Activated naive CD8-positive, alpha-beta T cell treated with anti-CD3 and anti-CD28 coated beads, Interleukin-2, amount 50 U/mL, for 24 hours (primary cell): ENCODE measurements at regions not wholly inside any gene's neighbourhood (a gene's known extent, or its start where the extent isn't known, plus 50 kb on each side); places are given as distances from the start of the nearest gene placed in this dataset.
"Not testable (repeated sequence)": the region's sequence is repeated elsewhere in the genome, so short reads cannot be mapped to it uniquely, and the experiment has no call there.

Experiments
- ATAC-seq: fragments of 150-1000 bp; cut with Tn5 transposase; one replicate; pipeline ENCODE4 v1.10.0; 2021
- DNase-seq: peaks from one replicate; pipeline ENCODE4 v3.0.0; 2021
- H3K27ac Mint-ChIP-seq: one replicate; pipeline ENCODE4 v1.8.0; 2021; ENCODE audit warnings: mild to moderate bottlenecking, mixed read lengths
- H3K27me3 Mint-ChIP-seq: one replicate; pipeline ENCODE4 v1.8.0; 2021; ENCODE audit warnings: mixed read lengths
- H3K36me3 Mint-ChIP-seq: one replicate; pipeline ENCODE4 v1.8.0; 2021; ENCODE audit warnings: low read depth, mixed read lengths
- H3K4me1 Mint-ChIP-seq: one replicate; pipeline ENCODE4 v1.8.0; 2021; ENCODE audit warnings: mixed read lengths
- H3K4me3 Mint-ChIP-seq: one replicate; pipeline ENCODE4 v1.8.0; 2021; ENCODE audit warnings: mild to moderate bottlenecking, moderate library complexity, mixed read lengths
- H3K9me3 Mint-ChIP-seq: one replicate; pipeline ENCODE4 v1.8.0; 2021; ENCODE audit warnings: mixed read lengths

GRCh38 chr2:113386780-113387433, 50.6 kb upstream of the ZNG1B start:
- H3K36me3 Mint-ChIP-seq, H3K27ac Mint-ChIP-seq, ATAC-seq, H3K9me3 Mint-ChIP-seq, H3K4me3 Mint-ChIP-seq, DNase-seq, H3K27me3 Mint-ChIP-seq: not testable (repeated sequence)
- H3K4me1 Mint-ChIP-seq: peaks cover 16% of the 10 kb centered on the region

DNA sequence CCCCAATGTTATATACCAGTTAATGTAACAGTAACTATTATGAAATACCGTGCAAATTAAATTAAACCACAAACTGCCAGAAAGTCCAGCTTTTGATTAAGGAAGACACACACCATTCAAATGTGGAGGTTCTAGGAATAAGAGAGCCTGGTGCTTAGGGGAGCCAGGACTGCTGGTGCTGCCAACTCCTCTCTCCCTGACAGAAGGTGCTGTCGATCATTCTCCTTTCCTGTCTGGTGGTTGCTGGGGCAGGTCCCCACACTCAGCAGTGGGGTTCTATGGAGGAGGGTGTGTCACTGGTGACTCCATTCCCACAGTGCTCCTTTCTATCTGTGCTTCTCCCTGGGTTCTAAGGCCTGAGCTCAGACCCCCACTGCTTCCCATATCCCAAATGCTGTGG, 57.9 kb upstream of the ZNG1B start:
- peaks cover 16% of the 10 kb centered on the region for H3K4me1 Mint-ChIP-seq
- H3K4me3 Mint-ChIP-seq, H3K27me3 Mint-ChIP-seq, H3K36me3 Mint-ChIP-seq, DNase-seq, H3K27ac Mint-ChIP-seq, H3K9me3 Mint-ChIP-seq, ATAC-seq: not testable (repeated sequence)

- no peak for DNase-seq
- Mint-ChIP-seq H3K27ac (no peak overlapping the region), H3K4me1 (peaks cover 17% of the 10 kb centered on the region), H3K27me3 (peaks cover 1% of the 10 kb centered on the region), H3K36me3 (no peaks in the 10 kb centered on the region), H3K4me3 (no peak overlapping the region), H3K9me3 (no peaks in the 10 kb centered on the region)
- peak; percentile 82 for ATAC-seq
These were observed 60.5 kb upstream of the ZNG1B start for GRCh38 chr2:113376913-113377445.

DNA sequence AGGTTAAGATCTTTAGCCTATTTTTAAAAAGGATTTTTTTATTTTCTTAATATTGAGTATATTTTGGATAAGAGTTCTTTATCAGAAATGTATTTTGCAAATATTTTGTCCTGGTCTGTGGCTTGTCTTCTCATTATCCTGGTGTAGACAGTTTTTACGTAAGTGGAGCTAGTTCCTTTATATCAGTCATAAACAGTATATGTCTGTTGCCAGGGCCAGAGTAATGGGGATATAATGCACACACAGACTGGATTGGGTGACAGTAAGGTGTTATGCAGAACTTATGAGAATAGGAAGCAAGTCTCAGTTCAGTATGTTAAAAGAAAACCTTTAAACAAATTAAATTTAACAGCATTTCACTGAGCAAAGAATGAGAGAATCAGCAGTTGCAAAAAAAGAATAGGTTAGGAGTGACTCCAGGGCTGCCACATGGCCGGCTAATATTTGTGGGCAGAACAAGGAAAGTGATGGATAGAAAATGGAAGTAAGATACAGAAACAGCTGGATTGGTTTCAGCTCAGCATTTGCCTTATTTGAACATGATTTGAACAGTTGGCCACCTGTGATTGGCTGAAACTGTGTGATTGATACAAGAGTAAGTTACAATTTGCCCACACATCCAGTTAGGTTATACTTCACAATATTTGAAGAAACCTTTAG, 61.1 kb upstream of the ZNG1B start:
- no peak for DNase-seq
- H3K27ac Mint-ChIP-seq: no peak overlapping the region
- H3K4me3 Mint-ChIP-seq: no peak overlapping the region

DNA sequence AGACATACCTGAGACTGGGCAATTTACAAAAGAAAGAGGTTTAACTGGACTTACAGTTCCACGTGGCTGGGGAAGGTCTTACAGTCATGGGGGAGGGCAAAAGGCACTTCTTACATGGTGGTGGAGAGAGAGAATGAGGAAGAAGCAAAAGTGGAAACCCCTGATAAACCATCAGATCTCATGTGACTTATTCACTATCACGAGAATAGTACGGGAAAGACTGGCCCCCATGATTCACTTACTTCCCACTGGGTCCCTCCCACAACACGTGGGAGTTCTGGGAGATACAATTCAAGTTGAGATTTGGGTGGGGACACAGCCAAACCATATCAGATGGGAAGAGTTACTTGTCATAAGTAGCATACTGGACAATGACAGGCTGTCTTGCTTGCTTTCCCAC, 62.6 kb upstream of the ZNG1B start:
- DNase-seq, H3K4me3 Mint-ChIP-seq, H3K27me3 Mint-ChIP-seq, H3K9me3 Mint-ChIP-seq, ATAC-seq, H3K36me3 Mint-ChIP-seq: not testable (repeated sequence)
- Mint-ChIP-seq H3K27ac (peak overlapping the region; percentile 6), H3K4me1 (peaks cover 20% of the 10 kb centered on the region)

More for the DNA sequence above, 61.1 kb upstream of the ZNG1B start:
- Mint-ChIP-seq H3K4me1 (peaks cover 17% of the 10 kb centered on the region), H3K36me3 (no peaks in the 10 kb centered on the region), H3K27me3 (peaks cover 1% of the 10 kb centered on the region), H3K9me3 (no peaks in the 10 kb centered on the region)
- no peak for ATAC-seq

DNA sequence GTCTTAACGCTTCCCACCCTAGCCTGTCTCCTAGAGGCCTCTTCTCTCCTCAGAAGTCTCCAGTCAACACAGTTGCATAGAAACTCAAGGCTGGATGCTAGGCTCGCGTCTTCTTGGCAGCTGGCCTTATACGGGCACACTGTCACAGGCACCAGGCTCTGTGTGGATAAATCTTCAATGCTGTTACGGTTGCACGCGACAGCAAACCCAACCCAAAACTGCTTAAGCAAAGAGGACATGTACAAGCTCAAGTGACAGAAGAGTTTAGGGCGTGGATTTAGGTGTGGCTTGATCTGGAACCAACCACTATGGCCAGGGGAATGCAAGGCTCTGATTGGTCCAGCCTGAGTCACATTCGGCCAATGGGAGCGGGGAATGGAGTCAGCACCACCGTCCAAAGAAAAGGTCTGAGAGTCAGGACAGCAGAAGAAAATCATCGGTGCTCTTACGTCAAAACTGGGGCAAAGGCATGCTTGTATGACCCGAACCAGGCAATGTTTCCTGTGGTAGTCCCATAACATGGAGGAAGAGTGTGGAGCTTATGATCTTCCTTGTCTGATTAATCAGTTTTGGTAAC, 65.1 kb upstream of the ZNG1B start:
- H3K36me3 Mint-ChIP-seq, H3K27me3 Mint-ChIP-seq, H3K9me3 Mint-ChIP-seq, ATAC-seq, DNase-seq, H3K27ac Mint-ChIP-seq, H3K4me3 Mint-ChIP-seq: not testable (repeated sequence)
- H3K4me1 Mint-ChIP-seq: peaks cover 19% of the 10 kb centered on the region

DNA sequence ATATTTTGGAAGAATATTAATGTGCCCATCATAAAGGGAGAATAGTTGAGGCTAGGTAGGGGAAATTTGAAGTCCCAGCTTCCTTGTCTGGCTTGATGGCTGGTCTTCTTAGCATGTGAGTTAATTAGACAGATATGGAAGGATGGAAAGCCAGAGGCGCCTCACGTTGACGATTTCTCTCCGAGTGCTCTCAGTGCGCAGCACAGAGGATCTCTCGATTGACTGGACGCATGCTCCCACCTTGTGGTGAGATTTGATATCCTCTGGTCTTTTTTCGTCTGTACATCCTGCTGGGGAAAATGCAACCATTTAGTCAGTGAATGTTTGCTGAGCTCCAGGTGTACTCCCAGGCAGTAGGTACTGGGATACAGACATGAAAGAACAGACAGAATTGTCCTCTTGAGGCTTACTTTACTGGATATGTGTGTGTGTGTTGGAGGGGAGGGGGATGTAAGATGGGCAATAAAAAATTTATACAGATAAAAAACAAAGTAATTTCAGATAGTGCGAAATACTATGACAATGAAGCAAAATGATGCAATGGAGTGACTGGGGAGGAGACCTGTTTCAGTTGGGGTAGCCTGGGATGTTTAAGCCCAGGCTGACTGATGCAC, 66.9 kb upstream of the ZNG1B start:
- peaks cover 10% of the 10 kb centered on the region for H3K4me1 Mint-ChIP-seq
- H3K27me3 Mint-ChIP-seq: peaks cover 2% of the 10 kb centered on the region
- no peaks in the 10 kb centered on the region for H3K36me3 Mint-ChIP-seq
- ATAC-seq: peak; percentile 96
- no peak overlapping the region for H3K4me3 Mint-ChIP-seq
- H3K27ac Mint-ChIP-seq: no peak overlapping the region
- DNase-seq: peak; percentile 58
- H3K9me3 Mint-ChIP-seq: no peaks in the 10 kb centered on the region

- no peak for ATAC-seq
These were observed 67.5 kb upstream of the ZNG1B start for GRCh38 chr2:113370030-113370429.

DNA sequence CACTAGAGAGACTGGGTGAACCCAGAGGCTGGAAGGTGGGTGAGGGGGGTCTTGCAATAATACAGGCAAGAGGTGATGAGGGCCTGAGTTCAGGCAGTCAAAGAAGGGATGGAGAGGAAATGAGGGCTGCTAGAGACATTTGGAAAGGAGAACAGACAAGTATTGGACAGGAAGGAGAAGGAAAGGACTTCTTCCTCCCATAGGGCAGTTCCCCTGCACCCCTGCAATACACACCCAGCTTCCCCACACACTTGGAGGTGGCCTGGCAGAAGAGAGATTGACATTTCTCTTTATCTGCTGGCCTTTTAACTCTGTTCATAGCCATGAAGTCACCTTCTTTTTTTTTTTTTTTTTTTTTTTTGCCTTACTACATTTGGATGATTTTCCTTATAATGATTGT, 68.9 kb upstream of the ZNG1B start:
- H3K27ac Mint-ChIP-seq, H3K9me3 Mint-ChIP-seq, H3K27me3 Mint-ChIP-seq, H3K4me3 Mint-ChIP-seq, ATAC-seq, H3K4me1 Mint-ChIP-seq, H3K36me3 Mint-ChIP-seq, DNase-seq: not testable (repeated sequence)

More at GRCh38 chr2:113370030-113370429, 67.5 kb upstream of the ZNG1B start:
- peaks cover 7% of the 10 kb centered on the region for H3K4me1 Mint-ChIP-seq
- no peak for DNase-seq
- no peaks in the 10 kb centered on the region for H3K9me3 Mint-ChIP-seq
- no peak overlapping the region for H3K27ac Mint-ChIP-seq
- peaks cover 2% of the 10 kb centered on the region for H3K27me3 Mint-ChIP-seq
- H3K4me3 Mint-ChIP-seq: no peak overlapping the region
- no peaks in the 10 kb centered on the region for H3K36me3 Mint-ChIP-seq

GRCh38 chr2:113366821-113367220, 70.7 kb upstream of the ZNG1B start:
- not testable (repeated sequence) for ATAC-seq, H3K9me3 Mint-ChIP-seq, H3K4me3 Mint-ChIP-seq, H3K4me1 Mint-ChIP-seq, H3K36me3 Mint-ChIP-seq, H3K27ac Mint-ChIP-seq, H3K27me3 Mint-ChIP-seq, DNase-seq

- not testable (repeated sequence) for H3K9me3 Mint-ChIP-seq, H3K27ac Mint-ChIP-seq, ATAC-seq, H3K27me3 Mint-ChIP-seq, DNase-seq, H3K4me3 Mint-ChIP-seq, H3K36me3 Mint-ChIP-seq, H3K4me1 Mint-ChIP-seq
These were observed 71.7 kb upstream of the ZNG1B start for GRCh38 chr2:113365791-113366190.

DNA sequence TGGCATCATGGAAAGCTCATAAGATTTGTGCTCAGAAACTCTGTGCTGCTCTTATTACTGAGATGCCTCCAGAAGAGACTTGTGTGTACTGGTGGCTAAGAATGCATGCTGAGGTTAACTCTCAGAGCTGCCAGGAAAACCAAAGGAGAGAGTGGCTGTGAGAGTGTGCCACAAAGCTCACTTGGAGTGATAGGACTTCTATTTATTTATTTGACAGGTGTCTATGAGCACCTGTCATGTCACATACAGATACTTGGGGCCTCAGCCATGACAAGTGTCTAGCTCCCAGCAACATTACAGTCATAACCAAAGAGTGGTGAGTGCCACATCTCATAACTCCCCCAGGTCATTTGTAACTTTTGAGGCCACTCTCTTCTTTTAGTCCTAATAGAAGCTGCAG, 72.2 kb upstream of the ZNG1B start:
- H3K9me3 Mint-ChIP-seq, H3K4me1 Mint-ChIP-seq, ATAC-seq, DNase-seq, H3K27me3 Mint-ChIP-seq, H3K4me3 Mint-ChIP-seq, H3K27ac Mint-ChIP-seq, H3K36me3 Mint-ChIP-seq: not testable (repeated sequence)

- Mint-ChIP-seq H3K36me3 (no peaks in the 10 kb centered on the region), H3K9me3 (no peaks in the 10 kb centered on the region), H3K27me3 (no peaks in the 10 kb centered on the region), H3K27ac (no peak overlapping the region), H3K4me3 (no peak overlapping the region), H3K4me1 (peaks cover 26% of the 10 kb centered on the region)
- ATAC-seq (no peak), DNase-seq (no peak)
These were observed 76.4 kb upstream of the ZNG1B start for GRCh38 chr2:113361051-113361450.

- Mint-ChIP-seq H3K27ac (no peak overlapping the region), H3K4me3 (no peak overlapping the region), H3K9me3 (no peaks in the 10 kb centered on the region), H3K4me1 (peaks cover 26% of the 10 kb centered on the region), H3K27me3 (peaks cover 2% of the 10 kb centered on the region), H3K36me3 (no peaks in the 10 kb centered on the region)
- ATAC-seq (peak; percentile 70), DNase-seq (no peak)
These were observed 78.3 kb upstream of the PAX8 start for GRCh38 chr2:113357071-113357470.

GRCh38 chr2:113356284-113356683, 77.6 kb upstream of the PAX8 start:
- not testable (repeated sequence) for H3K27me3 Mint-ChIP-seq, H3K27ac Mint-ChIP-seq, ATAC-seq, H3K36me3 Mint-ChIP-seq, DNase-seq, H3K9me3 Mint-ChIP-seq, H3K4me3 Mint-ChIP-seq
- peaks cover 26% of the 10 kb centered on the region for H3K4me1 Mint-ChIP-seq
